ENCODE measurements at regions not wholly inside any gene's neighbourhood (a gene's known extent, or its start where the extent isn't known, plus 50 kb on each side); places are given as distances from the start of the nearest gene placed in this dataset.
A peak's percentile ranks its signal among the peaks of the same experiment; 100 is the strongest.

DNA sequence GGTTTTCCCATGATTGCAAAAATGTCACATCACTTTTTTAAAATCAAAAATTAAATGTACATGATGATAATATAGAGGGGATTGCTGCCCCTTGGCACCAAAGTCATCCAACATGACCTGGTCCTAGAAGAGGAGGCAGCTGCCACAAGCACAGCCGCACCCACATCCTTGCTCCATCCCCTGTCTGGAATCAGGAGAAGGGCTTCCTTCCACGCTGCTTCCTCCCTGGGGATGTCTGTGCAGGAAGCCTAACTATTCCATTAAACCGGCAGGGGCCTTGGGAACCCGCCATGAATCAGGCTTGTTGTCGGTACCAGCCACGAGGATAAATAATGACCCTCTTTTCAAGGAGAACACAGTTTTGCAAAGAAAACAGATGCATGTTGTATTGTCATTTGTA lies 68.7 kb upstream of the AJAP1 start:
- FAIRE-seq: no peak
- Histone ChIP-seq H3K9me3 (ENCODE audit: control insufficient read depth in 2 of 3, insufficient read depth in 1 of 3, low read length in 3 of 3) (no peaks in the 10 kb centered on the region), H3K27me3 (ENCODE audit: control insufficient read depth, insufficient read depth, low read length) (no peaks in the 10 kb centered on the region), H3K9ac (ENCODE audit: low read length in 3 of 3) (no peak overlapping the region), H3K4me3 (ENCODE audit: low read length in 3 of 3) (no peak overlapping the region), H3K4me1 (ENCODE audit: control insufficient read depth in 2 of 3, insufficient read depth in 2 of 3, low read depth in 1 of 3, low read length in 3 of 3) (peaks cover 0 to 8% (median 7%) of the 10 kb centered on the region in 3 donors), H3K27ac (ENCODE audit: low read depth in 2 of 2, low read length in 2 of 2) (no peak overlapping the region), H3K36me3 (ENCODE audit: control insufficient read depth in 2 of 3, insufficient read depth in 3 of 3, low read length in 3 of 3) (no peaks in the 10 kb centered on the region)
- DNase-seq: peak in 2 of 5 donors; percentile 22 to 50
- intact Hi-C loops (cut with DNase I): no loop called here
- TF ChIP-seq, protein P1, sequence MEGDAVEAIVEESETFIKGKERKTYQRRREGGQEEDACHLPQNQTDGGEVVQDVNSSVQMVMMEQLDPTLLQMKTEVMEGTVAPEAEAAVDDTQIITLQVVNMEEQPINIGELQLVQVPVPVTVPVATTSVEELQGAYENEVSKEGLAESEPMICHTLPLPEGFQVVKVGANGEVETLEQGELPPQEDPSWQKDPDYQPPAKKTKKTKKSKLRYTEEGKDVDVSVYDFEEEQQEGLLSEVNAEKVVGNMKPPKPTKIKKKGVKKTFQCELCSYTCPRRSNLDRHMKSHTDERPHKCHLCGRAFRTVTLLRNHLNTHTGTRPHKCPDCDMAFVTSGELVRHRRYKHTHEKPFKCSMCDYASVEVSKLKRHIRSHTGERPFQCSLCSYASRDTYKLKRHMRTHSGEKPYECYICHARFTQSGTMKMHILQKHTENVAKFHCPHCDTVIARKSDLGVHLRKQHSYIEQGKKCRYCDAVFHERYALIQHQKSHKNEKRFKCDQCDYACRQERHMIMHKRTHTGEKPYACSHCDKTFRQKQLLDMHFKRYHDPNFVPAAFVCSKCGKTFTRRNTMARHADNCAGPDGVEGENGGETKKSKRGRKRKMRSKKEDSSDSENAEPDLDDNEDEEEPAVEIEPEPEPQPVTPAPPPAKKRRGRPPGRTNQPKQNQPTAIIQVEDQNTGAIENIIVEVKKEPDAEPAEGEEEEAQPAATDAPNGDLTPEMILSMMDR (IDR thresholded peaks at IDR 0.05; ENCODE audit: borderline replicate concordance, extremely low read depth, insufficient read depth): no peak

DNA sequence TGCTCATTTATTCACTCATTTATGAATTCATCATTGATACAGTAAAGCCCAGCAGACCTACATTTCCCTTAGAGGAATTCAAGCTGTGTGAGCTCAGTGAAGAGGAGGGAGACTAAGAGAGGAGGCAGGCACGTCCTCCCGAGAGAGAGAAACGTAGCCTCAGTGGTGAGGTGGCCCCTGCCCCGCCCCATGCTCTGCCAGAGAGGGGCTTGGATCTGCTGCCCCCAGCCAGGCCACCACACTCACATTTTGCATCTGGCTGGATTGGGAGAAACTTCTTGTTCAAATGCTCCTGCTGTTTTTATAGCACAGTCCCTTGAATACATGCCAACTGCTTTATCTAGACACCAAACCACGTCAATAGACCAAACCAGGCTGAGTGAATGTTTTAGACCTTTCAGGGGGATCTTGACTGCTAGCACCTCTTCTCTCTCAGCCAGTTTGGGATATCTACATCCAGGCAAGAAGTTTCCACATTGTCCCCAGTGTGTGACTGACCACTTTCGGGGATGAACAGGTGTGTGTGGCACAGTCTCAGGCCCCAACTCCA lies 67.7 kb upstream of the AJAP1 start:
- Histone ChIP-seq H3K9me3 (ENCODE audit: control insufficient read depth in 2 of 3, insufficient read depth in 1 of 3, low read length in 3 of 3) (no peaks in the 10 kb centered on the region), H3K36me3 (ENCODE audit: control insufficient read depth in 2 of 3, insufficient read depth in 3 of 3, low read length in 3 of 3) (no peaks in the 10 kb centered on the region), H3K4me1 (ENCODE audit: control insufficient read depth in 2 of 3, insufficient read depth in 2 of 3, low read depth in 1 of 3, low read length in 3 of 3) (peaks cover 0 to 9% (median 8%) of the 10 kb centered on the region in 3 donors), H3K27ac (ENCODE audit: low read depth in 2 of 2, low read length in 2 of 2) (peak overlapping the region in 1 of 2 donors; percentile 9), H3K9ac (ENCODE audit: low read length in 3 of 3) (no peak overlapping the region), H3K4me3 (ENCODE audit: low read length in 3 of 3) (no peak overlapping the region), H3K27me3 (ENCODE audit: control insufficient read depth, insufficient read depth, low read length) (no peaks in the 10 kb centered on the region)
- intact Hi-C loops (cut with DNase I): no loop called here
- FAIRE-seq (no peak), DNase-seq (peak in 1 of 5 donors; percentile 25)
- TF ChIP-seq, protein P1 (IDR thresholded peaks at IDR 0.05; ENCODE audit: borderline replicate concordance, extremely low read depth, insufficient read depth): no peak

DNA sequence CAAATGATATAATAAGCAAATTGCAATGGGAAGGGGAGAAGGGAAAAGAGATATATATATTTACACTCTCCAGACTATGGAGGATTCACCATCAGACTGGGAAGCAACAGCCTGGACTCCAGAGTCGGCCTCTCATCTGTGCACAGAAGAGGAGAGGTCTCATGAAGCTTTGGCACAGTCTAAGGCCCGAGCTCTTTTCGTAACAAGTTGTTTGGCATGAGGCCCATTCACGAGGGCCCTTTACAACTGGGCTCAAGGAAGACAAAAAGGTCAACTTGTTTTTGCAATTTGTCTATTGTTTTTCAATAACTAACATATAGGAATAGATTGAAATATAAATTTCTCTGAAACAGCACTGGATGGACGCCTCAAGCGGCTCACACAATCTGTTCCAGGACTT lies 66.7 kb upstream of the AJAP1 start:
- FAIRE-seq (no peak), DNase-seq (no peak)
- H3K9me3 ChIP-seq (ENCODE audit: control insufficient read depth in 2 of 3, insufficient read depth in 1 of 3, low read length in 3 of 3): no peaks in the 10 kb centered on the region
- H3K27me3 ChIP-seq (ENCODE audit: control insufficient read depth, insufficient read depth, low read length): no peaks in the 10 kb centered on the region
- TF ChIP-seq, protein P1 (IDR thresholded peaks at IDR 0.05; ENCODE audit: borderline replicate concordance, extremely low read depth, insufficient read depth): no peak
- H3K36me3 ChIP-seq (ENCODE audit: control insufficient read depth in 2 of 3, insufficient read depth in 3 of 3, low read length in 3 of 3): no peaks in the 10 kb centered on the region
- H3K4me1 ChIP-seq (ENCODE audit: control insufficient read depth in 2 of 3, insufficient read depth in 2 of 3, low read depth in 1 of 3, low read length in 3 of 3): peaks cover 0 to 9% (median 8%) of the 10 kb centered on the region in 3 donors
- no peak overlapping the region for H3K27ac ChIP-seq (ENCODE audit: low read depth in 2 of 2, low read length in 2 of 2)
- intact Hi-C loops (cut with DNase I): no loop called here
- no peak overlapping the region for H3K9ac ChIP-seq (ENCODE audit: low read length in 3 of 3)
- no peak overlapping the region for H3K4me3 ChIP-seq (ENCODE audit: low read length in 3 of 3)

DNA sequence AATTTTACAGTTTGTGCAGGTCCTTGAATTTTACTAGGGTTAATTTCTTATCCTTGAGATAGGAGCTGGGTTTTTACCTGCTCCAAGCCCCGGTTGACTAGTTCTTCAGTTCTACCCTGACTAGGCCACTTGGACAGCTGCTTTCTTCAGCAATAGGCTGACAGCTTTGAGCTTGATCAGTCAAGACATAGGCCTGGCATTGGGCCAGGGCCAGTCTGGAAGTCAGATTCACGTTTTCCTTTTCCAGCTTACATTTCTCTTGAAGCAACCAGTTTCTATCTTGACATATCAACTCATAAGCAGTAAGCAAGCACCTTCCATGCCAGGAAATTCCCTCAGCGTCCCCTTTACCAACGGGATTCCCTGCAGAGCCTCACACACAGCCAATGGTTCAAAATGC lies 63.7 kb upstream of the AJAP1 start:
- intact Hi-C loops (cut with DNase I): no loop called here
- Histone ChIP-seq H3K4me3 (ENCODE audit: low read length in 3 of 3) (no peak overlapping the region), H3K9ac (ENCODE audit: low read length in 3 of 3) (no peak overlapping the region), H3K36me3 (ENCODE audit: control insufficient read depth in 2 of 3, insufficient read depth in 3 of 3, low read length in 3 of 3) (no peaks in the 10 kb centered on the region), H3K9me3 (ENCODE audit: control insufficient read depth in 2 of 3, insufficient read depth in 1 of 3, low read length in 3 of 3) (no peaks in the 10 kb centered on the region), H3K27ac (ENCODE audit: low read depth in 2 of 2, low read length in 2 of 2) (no peak overlapping the region), H3K4me1 (ENCODE audit: control insufficient read depth in 2 of 3, insufficient read depth in 2 of 3, low read depth in 1 of 3, low read length in 3 of 3) (peaks cover 0 to 8% (median 7%) of the 10 kb centered on the region in 3 donors), H3K27me3 (ENCODE audit: control insufficient read depth, insufficient read depth, low read length) (no peaks in the 10 kb centered on the region)
- TF ChIP-seq, protein P1 (IDR thresholded peaks at IDR 0.05; ENCODE audit: borderline replicate concordance, extremely low read depth, insufficient read depth): no peak
- FAIRE-seq: no peak
- DNase-seq: peak in 2 of 5 donors; percentile 18 to 36

Measured in kidney (tissue), 13 donors.